Rectal smooth muscle tissue (tissue), 1 donor: ENCODE measurements at regions not wholly inside any gene's neighbourhood (a gene's known extent, or its start where the extent isn't known, plus 50 kb on each side); places are given as distances from the start of the nearest gene placed in this dataset.
"Not testable (repeated sequence)": the region's sequence is repeated elsewhere in the genome, so short reads cannot be mapped to it uniquely, and the experiment has no call there.

ENCODE experiments used
- H3K27ac ChIP-seq: one replicate; pipeline ENCODE4 v1.7.0; 2013; ENCODE audit warnings: low read depth, low read length, inconsistent platforms
- H3K27me3 ChIP-seq: one replicate; pipeline ENCODE4 v1.7.0; 2013; ENCODE audit warnings: low read length; ENCODE audit not compliant: control insufficient read depth, insufficient read depth
- H3K36me3 ChIP-seq: one replicate; pipeline ENCODE4 v1.7.0; 2013; ENCODE audit warnings: low read length; ENCODE audit not compliant: control insufficient read depth, insufficient read depth
- H3K4me1 ChIP-seq: one replicate; pipeline ENCODE4 v1.7.0; 2013; ENCODE audit warnings: low read length; ENCODE audit not compliant: control insufficient read depth, insufficient read depth
- H3K4me3 ChIP-seq: one replicate; pipeline ENCODE4 v1.7.0; 2013; ENCODE audit warnings: low read length
- H3K9ac ChIP-seq: one replicate; pipeline ENCODE4 v1.7.0; 2013; ENCODE audit warnings: low read length

- Histone ChIP-seq H3K4me1 (peaks cover 3% of the 10 kb centered on the region), H3K4me3 (no peak overlapping the region), H3K27ac (no peak overlapping the region), H3K27me3 (no peaks in the 10 kb centered on the region), H3K9ac (no peak overlapping the region), H3K36me3 (no peaks in the 10 kb centered on the region)
These were observed 275.0 kb upstream of the KITLG start for GRCh38 chr12:88855301-88855700.

DNA sequence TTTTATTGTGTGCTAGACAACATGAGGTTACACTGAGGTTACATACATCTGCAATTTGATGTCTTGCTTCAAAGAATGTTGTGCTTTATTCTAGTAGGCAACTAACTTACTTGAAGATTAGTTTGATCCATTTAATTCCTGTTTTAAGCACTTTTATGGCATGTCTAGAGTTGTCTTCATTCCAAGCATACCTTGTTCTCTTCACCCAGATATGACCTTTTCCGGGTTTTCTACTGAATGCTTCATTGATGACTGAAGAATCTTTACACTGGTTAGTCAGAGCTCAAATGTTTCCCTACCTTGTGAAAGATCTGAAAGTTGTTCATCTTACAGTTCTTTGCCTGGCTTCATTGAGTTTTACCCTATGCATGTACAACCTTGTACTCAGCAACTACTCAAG lies 274.0 kb upstream of the KITLG start:
- no peaks in the 10 kb centered on the region for H3K36me3 ChIP-seq
- H3K4me3 ChIP-seq, result no peak overlapping the region
- H3K4me1 ChIP-seq, result peaks cover 3% of the 10 kb centered on the region
- no peak overlapping the region for H3K9ac ChIP-seq
- H3K27me3 ChIP-seq, result no peaks in the 10 kb centered on the region
- no peak overlapping the region for H3K27ac ChIP-seq

- not testable (repeated sequence) for H3K9ac ChIP-seq, H3K27me3 ChIP-seq, H3K4me3 ChIP-seq, H3K36me3 ChIP-seq, H3K27ac ChIP-seq, H3K4me1 ChIP-seq
These were observed 267.0 kb upstream of the KITLG start for GRCh38 chr12:88847246-88847645.

GRCh38 chr12:88844426-88844825 lies 264.2 kb upstream of the KITLG start:
- no peaks in the 10 kb centered on the region for H3K27me3 ChIP-seq
- H3K4me1 ChIP-seq, result no peaks in the 10 kb centered on the region
- H3K4me3 ChIP-seq, result no peak overlapping the region
- no peaks in the 10 kb centered on the region for H3K36me3 ChIP-seq
- H3K27ac ChIP-seq, result no peak overlapping the region
- H3K9ac ChIP-seq, result no peak overlapping the region

DNA sequence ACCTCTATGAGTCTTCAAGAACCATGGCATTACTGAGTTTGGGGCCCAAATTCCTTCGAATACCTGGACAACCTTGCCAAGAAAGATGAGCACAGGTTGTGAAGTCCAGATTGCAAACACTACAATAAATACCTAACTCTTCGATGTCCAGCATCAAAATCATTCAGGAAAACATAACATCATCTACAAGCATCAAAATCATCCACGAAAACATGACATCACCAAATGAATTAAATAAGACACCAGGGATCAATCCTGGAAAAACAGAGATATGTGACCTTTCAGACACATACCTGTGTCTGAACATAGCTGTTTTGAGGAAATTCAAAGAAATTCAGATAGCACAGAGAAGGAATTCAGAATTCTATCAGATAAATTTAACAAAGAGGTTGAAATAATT lies 262.0 kb upstream of the KITLG start:
- Histone ChIP-seq H3K27me3 (no peaks in the 10 kb centered on the region), H3K27ac (no peak overlapping the region), H3K9ac (no peak overlapping the region), H3K4me3 (no peak overlapping the region), H3K36me3 (no peaks in the 10 kb centered on the region), H3K4me1 (no peaks in the 10 kb centered on the region)

GRCh38 chr12:88839486-88839885 lies 259.2 kb upstream of the KITLG start:
- Histone ChIP-seq H3K27me3 (no peaks in the 10 kb centered on the region), H3K4me1 (no peaks in the 10 kb centered on the region), H3K27ac (no peak overlapping the region), H3K9ac (no peak overlapping the region), H3K36me3 (no peaks in the 10 kb centered on the region), H3K4me3 (no peak overlapping the region)

DNA sequence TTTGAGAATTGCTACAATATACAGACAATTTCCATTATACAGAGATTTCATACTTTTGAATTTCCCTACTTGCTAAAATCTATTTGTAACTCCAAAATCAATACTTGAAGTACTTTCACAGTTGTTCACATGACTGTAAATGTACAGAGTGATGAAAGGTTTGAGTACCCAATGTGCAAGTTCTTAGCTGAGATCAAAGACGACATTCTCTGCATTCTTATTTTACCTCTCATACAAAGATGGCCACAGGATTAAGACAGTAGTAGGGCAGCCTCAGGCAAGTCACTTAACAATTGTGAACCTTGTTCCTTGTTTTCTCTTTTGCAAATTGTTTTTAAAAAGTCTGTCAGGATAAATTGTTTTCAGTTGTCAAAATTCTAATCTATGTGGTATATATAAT lies 255.9 kb upstream of the KITLG start:
- Histone ChIP-seq H3K9ac (no peak overlapping the region), H3K36me3 (no peaks in the 10 kb centered on the region), H3K27me3 (no peaks in the 10 kb centered on the region), H3K4me3 (no peak overlapping the region), H3K4me1 (peaks cover 7% of the 10 kb centered on the region), H3K27ac (no peak overlapping the region)

DNA sequence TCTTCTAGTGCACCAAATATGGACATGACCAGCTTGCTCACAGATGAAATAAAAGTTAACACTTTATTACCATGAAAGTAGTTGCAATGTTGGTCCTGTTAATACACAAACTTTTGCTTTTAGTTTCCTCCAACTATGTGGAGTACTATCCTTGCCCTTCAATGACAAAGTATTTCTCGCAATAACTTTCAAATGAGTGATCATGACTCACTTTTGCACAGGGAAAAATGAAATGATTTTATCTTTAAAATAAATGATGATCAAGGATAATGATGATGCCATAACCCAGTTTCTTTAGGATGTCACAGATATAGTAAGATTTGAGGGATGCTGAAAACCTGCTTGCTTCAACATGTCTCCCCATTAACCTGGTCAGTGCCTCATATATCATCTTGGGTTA lies 254.0 kb upstream of the KITLG start:
- no peaks in the 10 kb centered on the region for H3K36me3 ChIP-seq
- no peak overlapping the region for H3K9ac ChIP-seq
- no peak overlapping the region for H3K27ac ChIP-seq
- H3K4me3 ChIP-seq, result no peak overlapping the region
- peaks cover 7% of the 10 kb centered on the region for H3K4me1 ChIP-seq
- H3K27me3 ChIP-seq, result no peaks in the 10 kb centered on the region

DNA sequence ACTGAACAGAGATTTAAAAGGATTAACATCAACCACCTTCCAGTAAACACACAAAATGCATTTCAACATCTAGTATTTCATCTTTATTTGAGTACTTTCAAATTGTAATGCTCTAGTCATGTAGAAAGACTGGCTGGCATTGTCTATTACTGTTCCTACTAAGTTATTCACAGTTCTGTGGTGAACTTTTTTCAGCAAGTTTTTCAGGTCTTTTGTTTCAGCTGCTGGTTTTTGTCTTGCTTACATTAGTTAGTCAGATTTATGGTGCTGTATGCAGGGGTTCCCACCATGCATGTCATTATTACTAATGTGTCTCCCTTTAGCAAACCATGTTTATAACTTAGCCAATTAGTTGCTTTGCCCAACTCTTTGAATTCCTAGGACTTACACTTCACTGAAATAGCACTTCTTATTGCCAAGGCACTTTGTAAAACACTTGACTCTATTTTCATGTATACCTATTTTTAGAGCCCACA lies 253.4 kb upstream of the KITLG start:
- no peaks in the 10 kb centered on the region for H3K36me3 ChIP-seq
- no peak overlapping the region for H3K9ac ChIP-seq
- H3K4me3 ChIP-seq, result no peak overlapping the region
- no peaks in the 10 kb centered on the region for H3K27me3 ChIP-seq
- no peak overlapping the region for H3K27ac ChIP-seq
- peaks cover 7% of the 10 kb centered on the region for H3K4me1 ChIP-seq

DNA sequence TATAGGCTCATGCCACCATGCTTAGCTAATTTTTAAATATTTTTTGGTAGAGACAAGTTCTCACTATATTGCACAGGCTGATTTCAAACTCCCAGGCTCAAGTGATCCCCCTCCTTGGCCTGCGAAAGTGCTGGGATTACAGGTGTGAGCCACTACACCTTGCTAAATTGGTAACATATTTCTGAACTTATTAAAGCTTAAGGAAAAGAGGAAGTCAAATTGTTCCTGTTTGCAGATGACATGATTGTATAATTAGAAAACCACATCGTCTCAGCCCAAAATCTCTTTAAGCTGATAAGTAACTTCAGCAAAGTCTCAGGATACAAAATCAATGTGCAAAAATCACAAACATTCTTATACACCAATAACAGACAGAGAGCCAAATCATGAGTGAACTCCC lies 248.3 kb upstream of the KITLG start:
- not testable (repeated sequence) for H3K9ac ChIP-seq, H3K36me3 ChIP-seq, H3K27ac ChIP-seq, H3K4me1 ChIP-seq, H3K4me3 ChIP-seq, H3K27me3 ChIP-seq

DNA sequence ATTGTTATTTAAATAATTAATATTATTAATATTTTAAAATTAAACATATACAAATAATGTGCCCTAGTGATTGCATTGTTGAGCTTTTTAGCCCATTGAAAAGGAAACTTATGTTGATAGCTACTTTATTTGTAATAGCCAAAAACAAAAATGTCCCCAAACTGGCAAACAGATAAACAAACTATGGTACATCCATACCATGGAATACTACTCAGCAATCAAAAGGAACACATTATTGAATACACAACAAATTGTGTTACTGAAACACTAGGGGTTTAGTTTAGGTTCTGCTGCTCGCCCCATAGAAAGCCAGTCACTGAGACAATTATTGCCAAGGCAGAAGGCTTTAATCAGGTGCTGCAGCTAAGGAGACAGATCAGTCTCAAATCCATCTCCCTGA lies 239.7 kb upstream of the KITLG start:
- H3K9ac ChIP-seq, result no peak overlapping the region
- no peaks in the 10 kb centered on the region for H3K4me1 ChIP-seq
- H3K4me3 ChIP-seq, result no peak overlapping the region
- H3K27ac ChIP-seq, result no peak overlapping the region
- H3K36me3 ChIP-seq, result no peaks in the 10 kb centered on the region
- no peaks in the 10 kb centered on the region for H3K27me3 ChIP-seq

GRCh38 chr12:88816201-88816600 lies 235.9 kb upstream of the KITLG start:
- Histone ChIP-seq H3K27ac (no peak overlapping the region), H3K36me3 (no peaks in the 10 kb centered on the region), H3K4me1 (no peaks in the 10 kb centered on the region), H3K4me3 (no peak overlapping the region), H3K27me3 (no peaks in the 10 kb centered on the region), H3K9ac (no peak overlapping the region)

DNA sequence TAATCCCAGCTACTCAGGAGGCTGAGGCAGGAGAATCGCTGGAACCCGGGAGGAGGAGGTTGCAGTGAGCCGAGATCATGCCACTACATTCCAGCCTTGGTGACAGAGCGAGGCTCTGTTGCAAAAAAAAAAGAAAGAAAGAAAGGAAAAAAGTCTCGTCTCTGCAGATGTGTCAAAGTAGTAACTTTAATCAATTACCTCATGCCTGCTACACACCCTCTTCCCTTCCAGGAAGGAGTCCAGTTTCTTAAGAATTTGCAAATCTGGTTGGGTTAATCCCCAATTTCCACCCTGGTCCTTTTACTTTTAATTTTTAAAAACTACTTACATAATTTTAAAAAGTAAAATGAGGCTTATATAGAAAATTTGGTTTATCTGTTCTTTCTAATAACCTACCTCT lies 234.5 kb upstream of the KITLG start:
- no peak overlapping the region for H3K27ac ChIP-seq
- no peaks in the 10 kb centered on the region for H3K36me3 ChIP-seq
- no peak overlapping the region for H3K9ac ChIP-seq
- H3K4me3 ChIP-seq, result no peak overlapping the region
- no peaks in the 10 kb centered on the region for H3K4me1 ChIP-seq
- no peaks in the 10 kb centered on the region for H3K27me3 ChIP-seq

- Histone ChIP-seq H3K9ac (no peak overlapping the region), H3K36me3 (no peaks in the 10 kb centered on the region), H3K4me3 (no peak overlapping the region), H3K27ac (no peak overlapping the region), H3K4me1 (no peaks in the 10 kb centered on the region), H3K27me3 (no peaks in the 10 kb centered on the region)
These were observed 232.3 kb upstream of the KITLG start for GRCh38 chr12:88812610-88813009.
